NCI-H2171 (cell line): ENCODE measurements at regions not wholly inside any gene's neighbourhood (a gene's known extent, or its start where the extent isn't known, plus 50 kb on each side); places are given as distances from the start of the nearest gene placed in this dataset.
"Not testable (repeated sequence)": the region's sequence is repeated elsewhere in the genome, so short reads cannot be mapped to it uniquely, and the experiment has no call there.

Source experiments
- DNase-seq: peaks from one replicate; lab custom pipeline; 2025; lab: John Stamatoyannopoulos, UW

DNA sequence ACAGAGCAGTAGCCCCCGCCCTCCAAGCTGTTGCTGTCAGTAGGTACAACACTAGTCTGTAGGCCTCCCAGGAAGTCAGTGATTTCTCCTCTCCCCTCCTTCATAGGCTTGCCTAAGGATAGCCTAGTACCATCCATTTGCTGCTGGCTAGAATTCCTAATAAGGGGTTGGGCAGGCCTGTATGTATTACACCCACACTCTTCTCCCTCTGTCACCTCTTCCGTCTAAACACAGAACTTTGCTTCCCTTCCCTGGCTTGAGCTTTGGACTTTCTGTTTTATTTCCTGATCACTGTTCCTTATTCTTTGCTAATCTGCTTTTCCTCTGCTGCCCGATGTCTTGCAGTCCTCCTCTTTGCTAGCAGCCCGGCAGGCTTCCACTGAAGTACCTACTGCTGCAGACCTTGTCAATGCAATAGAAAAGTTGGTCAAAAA is 93.4 kb upstream of the UMPS start:
- no peak for DNase-seq

DNA sequence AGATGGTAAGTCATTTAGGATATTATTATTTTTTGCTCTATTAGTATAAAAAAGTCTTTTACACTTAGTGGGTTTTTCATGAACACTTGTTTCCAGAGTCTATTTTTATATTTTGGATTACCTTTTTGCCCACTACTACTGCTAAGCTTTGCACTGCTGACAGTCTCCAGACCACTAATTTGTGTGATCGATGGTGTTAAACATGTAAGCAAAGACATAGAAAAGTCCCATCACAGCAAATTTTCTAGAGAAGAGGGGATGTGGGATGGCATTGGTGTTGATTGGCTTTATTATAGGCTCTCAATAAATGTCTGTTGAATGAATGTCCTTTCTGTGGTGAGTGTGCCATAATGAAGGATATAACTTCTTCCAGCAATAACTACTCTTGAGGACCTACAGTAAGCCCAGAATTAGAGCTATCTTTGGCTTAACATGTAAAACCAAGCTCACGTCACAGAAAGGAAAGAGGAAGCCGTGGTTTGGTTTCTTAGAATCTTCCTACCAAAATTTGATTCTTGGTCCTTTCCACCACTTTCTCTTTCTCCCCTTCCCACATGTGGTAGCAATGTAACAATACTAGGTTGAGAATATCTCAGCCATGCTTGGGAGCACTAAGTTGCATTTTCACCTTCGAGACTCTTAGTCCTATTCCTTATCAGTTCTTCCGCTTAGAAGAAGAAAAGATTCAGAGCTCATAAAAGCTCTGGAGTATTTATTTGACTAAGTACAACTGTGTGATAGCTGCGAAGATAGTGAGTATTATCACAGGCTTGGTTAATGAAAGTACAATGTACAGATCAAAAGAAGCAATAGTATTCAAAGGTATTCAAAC is 90.6 kb upstream of the UMPS start:
- DNase-seq: no peak

DNA sequence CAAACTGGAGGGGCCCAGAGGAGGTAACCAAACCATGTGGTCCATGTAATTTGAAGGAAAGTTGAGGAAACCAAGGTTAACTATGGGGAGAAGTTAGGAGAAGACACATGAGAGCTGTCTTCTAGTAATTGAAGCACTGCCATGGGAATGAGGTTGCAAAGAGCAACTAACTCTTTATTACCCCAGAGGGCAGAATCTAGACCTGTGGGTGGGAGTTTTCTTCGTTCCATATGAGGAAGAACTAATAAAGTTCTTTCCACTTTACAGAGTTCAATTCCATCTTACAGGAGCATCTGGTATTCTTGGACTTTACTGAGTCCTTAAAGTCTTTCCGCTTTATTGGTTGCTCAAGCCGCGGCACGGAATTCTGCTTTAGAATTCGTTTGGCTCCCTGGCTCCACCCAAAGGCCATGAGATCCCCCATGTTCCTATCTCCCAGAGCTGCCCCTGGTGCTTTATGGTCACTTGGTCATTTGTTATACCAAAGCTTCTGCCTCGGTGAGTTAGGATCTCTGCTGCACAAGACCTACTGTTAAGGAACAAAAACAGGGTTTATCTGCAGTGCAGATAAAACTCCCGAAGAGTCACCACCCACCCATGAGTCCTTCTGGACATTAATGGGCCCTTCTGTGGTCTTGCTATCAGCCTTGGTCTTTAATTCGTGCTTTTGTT is 89.5 kb upstream of the UMPS start:
- DNase-seq: no peak

DNA sequence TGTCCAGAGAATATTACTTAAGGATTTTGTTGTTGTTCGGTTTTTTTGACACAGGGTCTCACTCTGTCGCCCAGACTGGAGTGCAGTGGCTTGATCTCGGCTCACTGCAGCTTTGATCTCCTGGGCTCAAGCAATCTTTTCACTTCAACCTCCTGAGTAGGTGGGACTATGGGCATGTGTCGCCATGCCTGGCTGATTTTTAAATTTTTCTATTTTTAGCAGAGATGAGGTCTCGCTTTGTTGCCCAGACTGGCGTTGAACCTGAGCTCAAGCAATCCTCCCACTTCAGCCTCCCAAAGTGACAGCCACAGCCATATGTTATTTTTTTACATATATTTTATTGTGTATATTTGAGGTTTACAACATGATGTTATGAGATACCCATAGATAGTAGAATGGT is 86.8 kb upstream of the UMPS start:
- no peak for DNase-seq

DNA sequence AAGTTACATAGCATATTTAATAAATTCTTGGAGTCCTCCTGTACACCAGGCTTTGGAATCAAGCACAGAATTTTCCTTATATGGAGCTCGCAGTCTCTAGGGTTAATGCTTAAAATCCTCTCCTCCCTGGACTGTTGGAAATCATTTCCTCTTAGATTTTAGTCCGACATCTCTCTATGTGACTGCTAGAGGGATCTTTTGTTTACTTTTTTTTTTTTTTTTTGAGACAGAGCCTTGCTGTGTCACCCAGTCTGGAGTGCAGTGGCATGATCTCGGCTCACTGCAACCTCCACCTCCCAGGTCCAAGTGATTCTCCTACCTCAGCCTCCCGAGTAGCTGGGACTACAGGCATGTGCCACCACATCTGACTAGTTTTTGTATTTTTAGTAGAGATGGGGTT is 84.1 kb upstream of the UMPS start:
- DNase-seq: not testable (repeated sequence)

DNA sequence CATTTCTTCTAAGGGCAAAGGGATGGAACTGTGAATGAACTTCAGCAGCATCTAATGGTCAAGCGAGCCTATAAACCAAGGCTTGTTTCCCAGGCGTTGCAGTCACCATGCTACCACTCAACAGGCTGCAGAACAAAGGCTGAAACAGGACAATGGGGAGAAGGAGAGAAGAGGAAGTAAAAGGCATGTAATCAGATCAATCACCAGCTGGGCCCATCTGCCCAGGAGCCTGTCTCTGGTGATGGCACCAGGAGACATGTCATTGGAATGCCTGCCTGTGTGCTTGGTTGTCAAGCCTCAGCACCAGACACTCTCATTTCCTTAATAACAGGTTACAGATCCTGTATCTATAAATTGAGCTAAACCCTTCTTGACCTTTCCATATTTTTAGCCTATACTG is 81.7 kb upstream of the UMPS start:
- DNase-seq: no peak

DNA sequence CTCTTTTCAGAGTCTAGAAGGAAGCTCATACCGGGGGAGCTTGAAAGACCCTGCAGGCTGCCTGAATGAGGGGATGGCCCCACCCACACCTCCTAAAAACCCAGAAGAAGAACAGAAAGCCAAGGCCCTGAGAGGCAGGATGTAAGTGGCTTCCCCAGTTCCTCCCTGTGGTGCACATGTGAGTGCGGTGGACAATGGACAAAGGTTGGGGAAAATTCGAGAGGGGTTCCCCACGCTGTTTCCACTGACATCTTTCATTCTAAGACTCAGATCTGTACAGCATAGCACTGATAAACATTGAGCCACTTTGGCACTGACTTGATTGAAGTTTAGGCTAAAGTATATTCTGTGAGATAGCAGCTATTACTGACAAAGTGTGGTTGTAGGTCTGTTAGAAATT is 79.5 kb upstream of the UMPS start:
- no peak for DNase-seq

DNA sequence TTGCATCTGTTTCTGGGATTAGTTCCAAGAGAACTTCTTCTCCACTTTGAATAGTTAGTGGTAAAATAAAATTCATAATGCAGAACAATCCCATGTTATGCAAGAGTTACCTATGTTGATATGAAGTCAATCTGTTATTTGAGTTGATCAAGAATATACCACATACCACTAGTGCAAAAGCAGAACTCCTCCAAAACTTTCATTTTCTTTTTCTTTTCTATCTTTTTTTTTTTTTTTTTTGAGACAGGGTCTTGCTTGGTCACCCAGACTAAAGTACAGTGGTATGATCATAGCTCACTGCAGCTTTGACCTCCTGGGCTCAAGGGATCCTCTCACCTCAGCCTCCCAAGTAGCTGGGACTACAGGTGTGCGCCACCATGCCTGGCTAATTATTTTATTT is 78.8 kb upstream of the UMPS start:
- DNase-seq: not testable (repeated sequence)

DNA sequence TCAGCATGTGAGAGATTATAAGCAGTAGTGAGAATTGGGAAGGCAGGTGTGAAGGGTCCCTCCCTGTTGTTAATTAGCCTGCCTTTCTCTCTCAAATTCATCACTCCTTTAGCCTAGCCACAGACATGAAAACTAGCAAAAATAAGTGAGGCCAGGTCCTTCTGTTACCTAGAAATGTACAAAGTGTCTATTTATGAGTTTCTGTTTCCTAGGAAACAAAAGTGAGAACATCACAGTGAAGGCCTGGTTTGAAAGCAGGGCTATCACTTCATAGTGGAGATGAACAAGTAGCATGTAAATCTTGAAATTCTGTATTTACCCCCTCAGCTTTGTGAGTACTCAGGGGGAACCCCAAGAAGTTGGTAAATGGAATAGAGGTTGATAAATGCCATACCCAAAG is 78.2 kb upstream of the UMPS start:
- DNase-seq: no peak

DNA sequence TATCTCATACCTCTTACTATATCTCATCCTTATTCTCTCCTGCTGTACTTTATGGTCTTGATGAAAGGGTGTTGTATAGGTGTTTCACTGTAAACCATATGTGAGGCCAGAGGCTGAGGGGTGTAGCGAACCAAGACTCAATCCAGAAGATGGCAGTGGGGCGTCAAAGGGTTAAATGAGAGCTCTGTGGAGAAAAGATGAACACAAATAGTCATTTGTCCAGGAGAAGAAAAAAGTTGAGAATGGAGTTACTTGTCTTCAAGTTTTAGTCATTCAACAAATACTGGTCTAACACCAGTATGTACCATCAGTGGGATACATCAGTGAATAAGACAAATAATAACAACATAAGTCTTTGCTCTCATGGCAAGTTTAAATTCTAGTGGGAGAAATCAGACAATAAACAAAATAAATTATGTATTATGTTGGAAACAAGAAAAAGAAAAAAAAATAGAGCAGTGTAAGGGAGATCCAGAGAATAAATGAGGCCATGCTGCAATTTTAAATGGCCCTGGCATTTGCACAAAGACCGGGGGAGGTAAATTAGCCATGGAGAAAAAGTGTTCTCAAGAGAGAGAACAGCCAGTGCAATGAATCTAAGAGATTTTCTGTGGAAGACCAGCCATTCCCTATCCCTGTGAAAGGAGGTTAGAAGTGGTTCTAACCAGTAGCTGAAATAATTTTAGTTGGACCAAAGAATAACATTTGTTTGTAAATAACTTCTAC is 77.0 kb upstream of the UMPS start:
- DNase-seq: no peak

DNA sequence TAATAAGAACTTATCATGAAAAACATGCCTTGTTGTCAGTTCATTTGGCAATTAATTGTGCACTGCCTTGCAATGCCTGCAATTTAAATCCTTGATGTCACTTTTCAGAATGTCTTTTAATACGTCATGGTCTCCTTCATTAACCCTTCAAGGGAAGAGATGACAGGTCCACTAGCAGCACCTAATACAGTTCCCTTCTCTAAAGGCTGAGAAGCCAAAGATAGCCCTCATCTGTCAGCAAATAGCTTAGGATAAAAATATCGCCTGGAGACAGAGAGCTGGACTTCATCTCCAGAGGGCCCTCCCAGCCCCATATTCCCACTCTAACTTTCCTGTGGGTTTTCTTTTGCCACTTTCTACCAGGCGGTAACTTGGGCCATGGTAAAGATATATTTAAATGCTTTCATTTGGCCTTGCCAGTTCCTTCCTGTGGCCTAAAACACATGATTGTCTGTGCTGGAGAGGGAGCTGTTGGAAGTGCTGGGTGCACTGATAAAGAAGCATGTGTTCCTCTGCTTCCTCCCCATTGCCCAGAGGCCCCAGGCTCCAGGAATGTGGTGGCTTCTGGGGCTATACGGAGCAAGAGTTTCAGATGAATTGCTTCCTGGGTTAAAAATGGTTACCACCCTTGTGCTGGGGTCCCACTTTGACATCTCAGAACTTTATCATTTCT is 76.3 kb upstream of the UMPS start:
- no peak for DNase-seq

DNA sequence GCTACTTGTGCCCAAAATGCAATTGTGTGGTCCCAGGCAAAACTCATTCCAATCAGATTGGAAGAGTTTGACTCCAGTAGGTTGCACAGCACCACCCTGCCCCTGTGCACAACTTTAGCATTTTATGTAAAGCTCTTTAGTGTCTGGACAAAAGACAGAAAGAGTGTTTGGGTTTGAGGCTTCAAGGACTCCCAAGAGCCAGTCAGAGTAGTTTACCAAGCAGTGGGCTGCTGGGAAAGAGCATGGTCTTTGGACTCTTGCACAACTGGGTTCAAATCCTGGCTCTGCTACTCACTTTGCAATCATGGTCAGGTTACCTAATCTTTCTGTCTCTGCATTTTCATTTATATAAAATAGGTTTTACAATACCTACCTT is 75.8 kb upstream of the UMPS start:
- DNase-seq: no peak

DNA sequence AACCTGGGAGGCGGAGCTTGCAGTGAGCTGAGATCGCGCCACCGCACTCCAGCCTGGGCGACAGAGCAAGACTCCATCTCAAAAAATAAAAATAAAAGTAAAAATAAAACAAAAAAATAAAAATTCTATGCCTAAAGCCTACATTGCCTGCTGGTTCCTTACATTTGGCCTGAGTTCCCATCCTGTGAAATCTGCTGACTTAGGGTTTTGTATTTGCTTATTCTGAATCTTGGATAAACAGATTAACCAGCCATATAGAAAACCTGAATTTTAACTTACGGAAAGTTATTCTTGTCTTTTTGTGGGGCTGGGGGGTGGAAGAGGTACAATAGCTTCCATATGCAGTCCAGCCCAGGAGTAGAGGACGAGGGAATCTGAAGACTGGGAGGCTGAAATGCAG is 73.7 kb upstream of the UMPS start:
- DNase-seq: no peak

DNA sequence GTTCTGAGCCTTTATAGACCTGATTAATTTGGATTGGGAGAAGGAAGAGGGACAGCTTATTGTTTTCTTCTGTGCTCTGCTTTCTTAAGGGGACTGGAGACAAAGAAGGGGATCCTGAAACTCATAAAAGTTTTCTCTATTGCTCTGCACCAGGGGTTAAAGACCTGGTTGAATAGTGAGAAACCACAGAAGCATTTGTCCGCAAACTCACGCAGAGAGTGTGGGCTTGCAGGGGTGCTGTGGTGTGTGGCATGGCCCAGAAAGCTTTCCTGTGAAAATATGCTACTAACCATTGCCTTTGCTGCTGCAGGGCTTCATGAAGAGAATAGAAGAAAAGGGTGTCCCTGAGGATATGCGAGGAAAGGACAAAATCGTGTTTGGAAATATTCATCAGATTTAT is 73.1 kb upstream of the UMPS start:
- no peak for DNase-seq

DNA sequence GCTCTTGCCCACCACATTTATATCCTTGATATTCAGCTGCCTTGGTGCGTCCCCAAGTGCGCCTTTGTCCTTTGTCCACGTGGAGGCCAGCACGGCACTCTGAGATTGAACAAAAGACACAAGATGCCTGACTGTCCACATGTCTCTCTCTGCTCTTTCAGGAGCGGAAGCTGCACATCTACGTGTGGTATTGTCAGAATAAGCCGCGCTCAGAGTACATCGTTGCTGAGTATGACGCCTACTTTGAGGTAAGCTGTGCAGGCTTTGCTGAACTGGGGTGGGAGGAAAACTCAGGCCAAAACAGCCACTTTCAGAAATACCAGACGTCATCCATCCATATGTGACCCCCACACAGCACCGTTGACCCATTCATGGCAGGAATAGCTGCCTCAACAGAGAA is 72.0 kb upstream of the UMPS start:
- DNase-seq: no peak

DNA sequence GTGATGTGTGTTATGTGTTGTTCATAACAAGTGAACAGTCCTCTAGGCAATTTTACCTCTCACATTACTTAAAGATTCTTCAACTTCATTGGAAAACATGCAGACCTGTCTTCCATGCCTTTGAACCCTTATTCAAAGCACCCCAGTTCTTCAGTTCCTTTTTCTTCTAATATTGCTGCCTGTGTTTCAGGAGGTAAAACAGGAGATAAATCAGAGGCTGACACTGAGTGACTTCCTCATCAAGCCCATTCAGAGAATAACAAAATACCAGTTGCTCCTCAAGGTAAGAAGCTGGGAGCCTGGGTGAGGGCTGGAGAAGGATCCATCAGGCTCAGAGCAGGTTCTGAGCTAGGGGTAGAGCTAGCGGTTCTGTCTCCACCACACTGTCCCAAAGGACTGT is 71.1 kb upstream of the UMPS start:
- DNase-seq: no peak

DNA sequence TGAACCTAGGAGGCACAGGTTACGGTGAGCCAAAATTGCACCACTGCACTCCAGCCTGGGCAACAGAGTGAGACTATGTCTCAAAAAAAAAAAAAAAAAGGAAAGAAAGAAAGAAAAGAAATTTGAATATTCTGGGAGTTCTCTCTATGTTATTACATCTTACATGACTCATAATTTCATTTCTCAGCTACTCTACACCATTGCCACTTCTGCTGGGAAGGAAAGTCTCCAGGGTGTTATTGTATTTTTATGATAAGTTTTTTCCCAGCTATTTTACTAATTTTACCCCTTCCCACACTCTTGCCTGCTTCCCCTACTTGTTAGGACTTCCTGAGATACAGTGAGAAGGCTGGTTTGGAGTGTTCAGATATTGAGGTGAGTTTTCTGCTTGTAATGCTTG is 69.7 kb upstream of the UMPS start:
- no peak for DNase-seq

DNA sequence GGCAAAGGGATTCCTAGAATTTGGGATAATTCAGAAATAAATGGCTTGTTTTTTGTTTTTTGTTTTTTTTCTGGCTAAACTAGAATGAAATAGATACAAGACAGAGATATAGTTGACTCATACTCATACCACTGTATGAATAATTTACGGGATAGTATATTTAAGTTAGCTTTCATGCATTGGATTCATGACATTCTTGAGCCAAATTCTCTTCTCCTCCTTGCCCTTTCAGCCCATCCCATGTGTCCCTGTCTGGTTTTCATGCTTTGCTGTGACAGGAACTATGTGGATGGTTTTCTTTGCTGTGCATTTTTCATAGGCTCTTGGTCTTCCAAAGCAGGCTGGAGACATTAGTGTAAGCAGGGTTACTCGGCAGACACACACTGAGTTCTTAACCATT is 66.6 kb upstream of the UMPS start:
- no peak for DNase-seq

DNA sequence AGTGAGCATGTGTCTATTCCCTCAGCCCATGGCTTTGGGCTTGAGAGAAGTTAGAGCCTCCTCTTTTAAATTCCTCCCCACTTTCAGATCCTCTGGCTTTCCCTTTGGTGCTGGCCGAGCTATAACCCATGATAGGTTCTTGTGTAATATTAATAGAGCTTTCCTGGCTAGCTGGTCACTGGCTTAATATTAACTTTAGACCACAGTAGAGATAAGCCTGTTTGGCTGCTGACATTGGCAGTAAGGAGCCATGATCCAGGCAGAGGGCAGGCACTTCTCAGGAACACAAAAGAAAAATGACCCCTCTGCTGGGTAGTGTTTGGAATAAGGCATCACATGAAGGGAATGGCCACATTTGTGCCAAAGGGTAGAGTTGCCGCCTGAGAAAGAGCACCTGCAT is 65.4 kb upstream of the UMPS start:
- DNase-seq: no peak

DNA sequence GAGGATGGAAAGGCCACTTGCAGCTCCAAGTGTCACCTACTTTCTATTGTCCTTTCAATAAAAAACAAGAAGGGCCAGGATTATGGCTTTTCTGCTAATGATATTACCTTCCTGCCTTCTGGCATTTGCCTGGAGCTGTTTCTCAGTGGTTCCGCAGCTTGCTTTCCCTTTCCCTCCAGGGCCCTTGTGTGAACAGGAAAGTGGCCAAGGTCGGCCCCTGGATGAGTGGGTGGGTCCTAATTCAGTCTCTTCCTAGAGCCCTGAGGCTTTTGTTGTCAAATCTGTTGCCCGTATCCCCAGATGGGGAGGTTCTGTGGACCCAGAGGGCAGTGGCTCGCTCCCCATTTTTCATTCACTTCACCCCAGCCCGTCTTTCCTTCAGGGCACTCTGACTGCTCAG is 64.2 kb upstream of the UMPS start:
- DNase-seq: no peak

DNA sequence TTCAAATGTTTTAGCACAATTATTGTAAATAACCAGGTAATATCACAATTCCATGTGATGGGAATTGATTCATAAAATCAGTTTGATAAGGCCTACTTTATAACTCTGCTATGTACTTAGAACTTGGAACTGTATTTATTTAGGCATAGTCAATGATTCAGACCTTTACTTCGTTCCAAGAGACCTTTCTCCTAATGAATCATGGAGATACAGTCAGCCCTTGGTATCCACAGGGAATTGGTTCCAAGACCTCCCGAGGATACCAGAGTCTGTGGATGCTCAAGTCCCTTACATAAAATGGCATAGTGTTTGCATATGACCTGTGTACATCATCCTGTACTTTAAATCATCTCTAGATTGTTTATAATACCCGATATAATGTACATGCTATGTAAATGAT is 60.8 kb upstream of the UMPS start:
- no peak for DNase-seq

DNA sequence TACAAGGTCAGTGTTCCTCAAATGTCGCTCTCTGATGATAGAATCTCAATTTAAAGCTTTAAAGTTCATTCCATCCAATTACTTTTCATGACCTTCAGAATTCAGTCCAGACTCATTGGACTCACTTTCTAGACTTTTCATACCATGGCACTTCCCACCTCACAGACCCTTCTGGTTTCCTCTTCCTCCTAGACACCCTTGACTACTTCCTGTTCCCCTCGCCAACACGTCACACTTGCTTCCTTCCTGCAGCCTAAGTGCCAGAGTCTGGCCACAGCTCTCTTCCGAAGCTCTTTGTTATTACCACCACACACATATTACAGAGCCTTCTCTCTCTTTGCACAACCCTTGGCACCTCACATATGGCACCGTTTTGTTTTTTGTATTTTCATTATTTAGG is 59.1 kb upstream of the UMPS start:
- no peak for DNase-seq

DNA sequence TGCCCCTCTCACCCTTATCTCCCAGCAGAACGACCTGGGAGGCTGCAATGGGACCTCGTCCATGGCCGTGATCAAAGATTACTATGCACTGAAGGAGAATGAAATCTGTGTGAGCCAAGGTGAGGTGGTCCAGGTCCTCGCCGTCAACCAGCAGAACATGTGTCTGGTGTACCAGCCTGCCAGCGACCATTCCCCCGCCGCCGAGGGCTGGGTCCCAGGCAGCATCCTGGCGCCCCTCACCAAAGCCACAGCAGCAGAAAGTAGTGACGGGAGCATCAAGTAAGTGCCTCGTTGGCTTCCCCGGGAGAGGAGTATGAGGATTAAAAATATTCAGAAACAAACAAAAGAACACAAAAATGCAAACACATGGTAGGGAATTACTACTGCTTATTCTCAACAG is 55.9 kb upstream of the UMPS start:
- DNase-seq: no peak
